Neuron (in vitro differentiated cells): ENCODE measurements at regions not wholly inside any gene's neighbourhood (a gene's known extent, or its start where the extent isn't known, plus 50 kb on each side); places are given as distances from the start of the nearest gene placed in this dataset.

Source experiments
- H2AFZ ChIP-seq: one replicate; pipeline ENCODE4 v1.6.1; 2013; ENCODE audit warnings: low read depth, mild to moderate bottlenecking, inconsistent platforms, low read length, moderate library complexity
- H3K27me3 ChIP-seq: one replicate; pipeline ENCODE4 v1.6.1; 2013; ENCODE audit warnings: low read length; ENCODE audit not compliant: insufficient read depth
- H3K36me3 ChIP-seq: one replicate; pipeline ENCODE4 v1.6.1; 2013; ENCODE audit warnings: low read length; ENCODE audit not compliant: insufficient read depth
- H3K4me1 ChIP-seq: one replicate; pipeline ENCODE4 v1.6.1; 2013; ENCODE audit warnings: low read length; ENCODE audit not compliant: insufficient read depth
- H3K4me3 ChIP-seq: 2 replicates; pipeline ENCODE4 v1.5.1; 2013; ENCODE audit warnings: mild to moderate bottlenecking, low read length, moderate library complexity
- H3K9me3 ChIP-seq: one replicate; pipeline ENCODE4 v1.6.1; 2013; ENCODE audit warnings: low read length

DNA sequence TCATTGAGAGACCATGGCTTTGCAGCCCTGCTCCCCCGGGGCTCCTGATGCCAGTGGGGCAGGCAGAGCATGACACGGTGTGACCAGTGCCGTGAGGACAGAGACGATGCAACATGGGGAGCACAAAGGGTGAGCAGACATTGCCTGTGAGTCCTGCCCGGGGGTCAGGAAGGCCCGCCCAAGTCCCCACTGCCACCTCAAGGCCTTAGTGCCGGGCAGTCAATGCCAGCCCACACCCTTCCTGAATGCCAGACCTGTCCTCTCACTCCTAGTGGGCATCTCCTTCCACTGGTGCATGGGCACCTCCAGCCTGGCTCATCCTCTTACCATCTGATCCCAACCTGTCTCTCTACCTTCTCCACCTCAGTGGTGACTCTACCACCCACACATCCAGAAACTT is 157.9 kb upstream of the ZMIZ1 start:
- H3K4me3 ChIP-seq = no peak overlapping the region
- no peaks in the 10 kb centered on the region for H3K9me3 ChIP-seq
- H2AFZ ChIP-seq = no peak overlapping the region
- no peaks in the 10 kb centered on the region for H3K27me3 ChIP-seq
- H3K4me1 ChIP-seq = peaks cover 60% of the 10 kb centered on the region
- no peaks in the 10 kb centered on the region for H3K36me3 ChIP-seq

DNA sequence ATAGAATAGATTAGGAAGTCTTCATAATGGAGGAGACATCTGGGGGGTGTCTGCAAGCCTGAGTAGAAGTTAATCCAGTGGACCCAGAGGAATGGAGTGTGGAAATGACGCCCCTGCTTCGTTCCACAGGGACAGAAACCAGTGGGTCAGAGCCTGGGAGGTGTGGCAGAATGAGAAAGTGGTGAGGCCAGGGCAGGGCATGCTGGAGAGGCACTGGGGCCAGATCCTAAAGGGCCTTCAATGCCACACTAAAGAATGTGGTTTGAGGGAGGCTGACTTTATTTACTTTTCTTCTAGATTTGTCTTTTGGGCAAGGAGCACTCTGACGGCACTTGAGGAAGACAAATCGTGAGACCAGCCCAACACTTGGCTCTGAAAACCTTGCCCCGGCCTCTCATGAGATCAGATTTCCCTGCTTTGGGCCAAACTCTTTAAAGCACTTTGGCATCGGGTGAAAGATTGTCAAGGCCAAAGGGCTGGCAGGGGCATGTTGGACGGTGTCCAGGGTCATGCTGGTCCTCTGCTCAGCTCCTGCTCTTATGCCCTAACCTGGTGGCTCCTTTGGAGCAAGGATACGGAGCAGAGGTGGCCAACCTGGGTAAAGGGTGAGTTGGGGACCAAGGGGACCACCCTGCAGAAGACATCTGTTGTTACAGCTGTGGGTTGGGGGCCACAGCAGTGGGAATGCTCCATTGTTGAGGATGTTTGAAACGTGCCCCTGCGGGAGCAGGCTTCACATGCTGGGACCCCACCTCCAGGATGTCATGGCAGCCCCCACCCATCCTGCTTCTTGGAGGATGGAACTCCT is 157.0 kb upstream of the ZMIZ1 start:
- H3K4me1 ChIP-seq = peaks cover 64% of the 10 kb centered on the region

DNA sequence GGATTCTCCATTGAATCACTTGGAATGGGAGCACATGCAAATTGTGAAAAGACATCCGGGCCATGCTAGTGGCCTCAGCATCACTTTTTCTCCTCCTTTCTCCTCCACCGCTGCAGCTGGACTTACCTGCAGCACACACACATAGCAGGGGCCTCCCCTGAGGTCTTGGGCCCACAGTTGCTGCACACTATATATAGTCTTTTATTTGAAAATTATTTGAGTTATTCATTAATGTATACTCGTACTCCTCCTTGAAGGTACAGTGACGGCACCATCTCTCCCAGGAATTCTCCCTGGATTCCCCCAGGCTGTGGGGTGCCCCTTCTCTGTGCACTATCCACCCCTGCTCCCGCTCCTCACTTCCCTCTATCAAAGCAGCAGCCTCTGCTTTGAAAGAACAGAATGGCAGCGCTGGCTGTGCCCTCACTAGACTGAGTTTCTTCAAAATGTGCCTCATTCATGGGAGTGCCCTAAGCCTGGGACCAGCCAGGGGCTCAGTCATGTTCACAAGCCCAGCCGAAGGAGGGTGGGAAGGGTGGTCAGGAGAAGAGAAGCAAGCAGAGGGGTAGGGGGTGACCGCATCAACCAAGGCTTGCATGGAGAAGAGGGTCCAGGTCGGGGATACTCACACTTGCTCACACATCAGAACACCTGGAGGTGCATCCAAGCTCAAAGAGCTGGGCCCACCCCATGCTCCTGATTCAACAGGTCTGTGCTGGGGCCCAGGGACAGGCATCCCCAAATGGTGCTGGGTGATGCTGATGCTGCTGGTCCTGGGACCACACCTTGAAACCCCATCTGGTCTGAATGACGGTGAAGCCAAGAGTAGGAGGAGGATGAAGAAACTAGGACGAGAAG is 156.2 kb upstream of the ZMIZ1 start:
- H3K4me3 ChIP-seq = no peak overlapping the region
- no peaks in the 10 kb centered on the region for H3K27me3 ChIP-seq
- no peaks in the 10 kb centered on the region for H3K9me3 ChIP-seq
- no peaks in the 10 kb centered on the region for H3K36me3 ChIP-seq
- no peak overlapping the region for H2AFZ ChIP-seq
- peaks cover 61% of the 10 kb centered on the region for H3K4me1 ChIP-seq

More for the DNA sequence above, 157.0 kb upstream of the ZMIZ1 start:
- H3K27me3 ChIP-seq = no peaks in the 10 kb centered on the region
- no peaks in the 10 kb centered on the region for H3K36me3 ChIP-seq
- H2AFZ ChIP-seq = no peak overlapping the region
- no peaks in the 10 kb centered on the region for H3K9me3 ChIP-seq
- H3K4me3 ChIP-seq = no peak overlapping the region

DNA sequence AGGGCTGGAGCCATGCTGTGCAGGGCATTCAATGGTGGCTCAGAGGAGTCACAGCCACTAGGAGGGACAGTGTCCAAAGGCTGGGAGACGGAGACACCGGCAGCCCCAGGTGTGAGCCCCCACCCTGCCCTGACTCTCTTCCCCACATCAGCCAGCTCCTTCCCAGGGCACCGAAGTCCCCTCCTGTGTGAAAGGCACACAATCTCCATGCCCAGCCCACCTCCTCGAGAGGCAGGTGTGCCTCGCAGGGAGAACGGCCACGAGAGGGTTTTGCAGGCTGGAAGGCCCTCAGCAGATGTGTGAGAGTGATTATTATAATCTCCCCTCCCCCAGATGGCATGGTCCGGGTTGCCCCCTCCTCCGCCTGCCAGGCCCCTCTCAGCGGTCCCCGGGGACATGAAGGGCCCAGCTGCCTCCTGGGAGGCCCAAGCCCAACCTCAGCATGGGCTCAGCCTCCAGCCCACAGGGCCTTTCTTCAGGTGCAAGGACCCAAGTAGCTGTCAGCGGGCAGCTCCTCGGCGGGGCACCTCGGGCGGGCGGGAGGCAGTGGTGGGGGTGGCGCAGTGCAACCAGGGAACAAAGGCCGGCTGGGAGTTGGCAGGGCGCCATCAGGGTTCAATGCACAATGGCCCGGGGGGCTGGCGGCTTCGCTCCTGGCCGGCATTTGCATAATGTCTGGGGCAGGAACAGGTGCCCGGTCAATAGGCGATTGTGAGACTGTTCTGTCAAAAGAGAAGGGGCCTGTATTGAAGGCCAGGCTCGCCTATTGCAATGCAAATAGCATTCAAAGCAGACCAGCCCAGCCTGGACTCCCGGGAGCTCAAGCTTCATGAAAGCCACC is 155.3 kb upstream of the ZMIZ1 start:
- no peaks in the 10 kb centered on the region for H3K27me3 ChIP-seq
- H2AFZ ChIP-seq = no peak overlapping the region
- no peak overlapping the region for H3K4me3 ChIP-seq

DNA sequence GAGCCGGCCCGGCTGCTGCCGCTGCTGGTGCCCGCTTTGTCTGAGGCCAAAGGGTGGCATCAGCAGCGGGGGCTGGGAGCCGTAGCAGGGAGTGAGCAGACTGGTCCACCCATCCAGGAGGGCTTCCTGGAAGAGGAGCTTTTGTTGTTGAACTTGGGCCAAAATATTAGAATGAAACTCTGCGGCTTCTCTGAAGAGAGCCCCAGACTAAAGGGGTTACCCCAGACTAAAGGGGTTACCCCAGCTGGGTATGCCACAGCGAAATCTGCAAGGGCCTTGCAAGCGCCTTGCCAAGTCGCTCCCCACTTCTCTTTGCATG is 154.7 kb upstream of the ZMIZ1 start:
- Histone ChIP-seq H3K4me1 (peaks cover 50% of the 10 kb centered on the region), H2AFZ (no peak overlapping the region), H3K4me3 (no peak overlapping the region), H3K27me3 (no peaks in the 10 kb centered on the region), H3K9me3 (no peaks in the 10 kb centered on the region), H3K36me3 (no peaks in the 10 kb centered on the region)

More for the DNA sequence above, 155.3 kb upstream of the ZMIZ1 start:
- no peaks in the 10 kb centered on the region for H3K36me3 ChIP-seq
- no peaks in the 10 kb centered on the region for H3K9me3 ChIP-seq
- H3K4me1 ChIP-seq = peaks cover 55% of the 10 kb centered on the region

DNA sequence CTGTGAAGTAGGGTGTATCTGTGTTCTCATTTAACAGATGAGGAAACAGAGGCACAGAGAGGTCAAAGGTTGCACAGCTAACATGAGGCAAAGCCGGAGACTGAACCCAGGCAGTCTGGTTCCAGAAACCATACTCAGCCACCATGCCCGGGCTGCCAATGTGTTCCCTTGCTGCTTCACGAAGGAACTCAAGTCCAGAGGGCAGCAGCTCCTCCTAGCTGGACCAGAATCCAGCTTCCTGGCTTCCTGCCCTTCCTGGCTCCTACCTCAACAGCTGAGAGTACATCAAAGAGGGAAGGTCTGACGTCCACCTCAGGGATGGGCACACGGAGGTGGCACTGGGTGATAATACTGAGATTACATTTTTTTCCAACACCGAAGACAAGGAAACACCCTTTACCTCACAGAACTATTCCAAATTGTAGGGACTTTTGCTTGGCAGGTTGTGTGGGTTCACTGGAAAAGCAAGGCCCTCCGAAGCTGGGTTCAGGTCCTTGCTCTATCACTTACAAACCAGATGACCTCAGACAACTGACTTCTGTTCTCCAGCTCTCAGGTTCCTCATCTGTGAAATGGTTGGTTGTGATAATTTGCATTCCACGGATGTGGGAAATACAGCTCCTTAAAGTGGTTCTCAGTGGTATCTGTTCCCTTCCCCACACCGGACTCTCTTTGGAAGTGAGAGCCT is 154.1 kb upstream of the ZMIZ1 start:
- H3K27me3 ChIP-seq = no peaks in the 10 kb centered on the region
- no peak overlapping the region for H3K4me3 ChIP-seq
- H3K9me3 ChIP-seq = no peaks in the 10 kb centered on the region
- H3K36me3 ChIP-seq = no peaks in the 10 kb centered on the region
- no peak overlapping the region for H2AFZ ChIP-seq
- peaks cover 43% of the 10 kb centered on the region for H3K4me1 ChIP-seq

DNA sequence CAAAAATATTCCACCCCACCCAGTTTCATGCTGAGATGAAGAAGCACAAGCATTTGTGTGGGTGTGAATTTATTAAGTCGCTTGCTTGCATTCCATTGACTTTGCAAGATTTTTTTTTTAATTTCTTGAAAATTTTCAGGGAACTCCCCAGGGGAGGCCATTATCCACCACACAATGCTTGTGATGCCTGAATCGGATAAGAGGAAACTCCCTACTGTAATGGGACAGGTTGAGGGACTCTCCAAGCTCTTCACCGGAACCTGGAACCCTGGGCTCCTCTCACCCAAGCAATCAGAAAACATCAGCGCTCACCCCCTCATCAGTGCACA is 153.6 kb upstream of the ZMIZ1 start:
- Histone ChIP-seq H2AFZ (no peak overlapping the region), H3K27me3 (no peaks in the 10 kb centered on the region), H3K9me3 (no peaks in the 10 kb centered on the region), H3K4me3 (no peak overlapping the region), H3K36me3 (no peaks in the 10 kb centered on the region), H3K4me1 (peaks cover 43% of the 10 kb centered on the region)

DNA sequence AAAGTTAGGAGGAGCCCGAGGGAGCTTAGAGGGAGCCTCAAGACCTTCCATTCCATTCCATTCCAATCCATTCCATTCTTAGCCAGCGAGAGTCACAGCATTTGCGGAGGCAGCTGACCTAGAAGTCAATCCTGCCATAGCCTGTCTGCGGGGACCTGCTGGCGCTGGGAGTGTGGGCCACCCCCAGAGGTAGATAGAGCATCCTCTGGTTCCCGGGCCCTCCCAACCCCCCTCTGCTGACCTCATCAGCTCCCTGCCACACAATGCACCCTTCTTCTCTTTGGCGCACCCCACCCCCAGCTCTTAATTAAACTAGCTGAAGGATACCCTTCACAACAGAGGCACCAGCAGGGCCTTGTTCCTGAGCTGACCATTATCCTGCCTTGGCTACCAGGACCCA is 152.5 kb upstream of the ZMIZ1 start:
- no peak overlapping the region for H2AFZ ChIP-seq
- H3K9me3 ChIP-seq = no peaks in the 10 kb centered on the region
- peaks cover 43% of the 10 kb centered on the region for H3K4me1 ChIP-seq
- H3K36me3 ChIP-seq = no peaks in the 10 kb centered on the region
- no peak overlapping the region for H3K4me3 ChIP-seq
- H3K27me3 ChIP-seq = no peaks in the 10 kb centered on the region

DNA sequence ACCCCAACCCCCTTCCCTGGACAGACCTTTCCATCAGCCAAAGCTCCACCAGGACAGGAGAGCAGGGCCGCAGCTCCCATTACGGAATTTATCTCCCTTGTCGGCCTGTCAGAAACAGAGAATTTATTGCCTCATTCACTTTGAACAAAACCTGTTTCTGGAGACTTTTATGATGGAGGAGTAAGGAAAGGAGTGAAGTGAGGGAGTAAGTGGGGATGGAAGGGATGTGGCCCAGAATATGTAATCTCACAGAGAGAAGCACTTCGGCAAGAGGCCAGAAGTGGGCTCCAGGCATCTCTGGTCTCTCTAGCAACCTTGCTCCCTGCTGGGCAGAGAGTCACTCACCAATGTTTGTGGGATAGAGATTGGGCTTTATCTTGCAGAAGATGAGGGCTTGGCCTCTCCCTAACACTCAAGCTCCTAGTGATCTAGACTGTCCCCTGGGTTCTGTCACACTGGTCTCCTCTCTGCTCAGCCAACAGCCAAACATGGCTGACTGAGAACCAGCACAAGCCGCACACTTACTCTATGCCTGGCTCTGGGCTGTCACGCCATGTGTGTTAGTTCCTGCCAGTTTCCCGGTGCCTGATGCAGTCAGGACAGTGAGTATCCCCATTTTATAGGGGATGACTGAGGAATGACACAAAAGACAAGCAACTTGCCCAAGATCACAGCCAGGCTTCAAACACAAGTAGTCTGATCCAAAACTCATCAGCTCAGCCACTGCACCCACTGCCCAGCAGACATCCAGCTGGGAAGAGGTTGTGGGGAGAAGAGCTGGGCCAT is 149.4 kb upstream of the ZMIZ1 start:
- peaks cover 27% of the 10 kb centered on the region for H3K4me1 ChIP-seq
- H2AFZ ChIP-seq = no peak overlapping the region
- no peaks in the 10 kb centered on the region for H3K36me3 ChIP-seq
- H3K4me3 ChIP-seq = no peak overlapping the region
- no peaks in the 10 kb centered on the region for H3K27me3 ChIP-seq
- no peaks in the 10 kb centered on the region for H3K9me3 ChIP-seq

DNA sequence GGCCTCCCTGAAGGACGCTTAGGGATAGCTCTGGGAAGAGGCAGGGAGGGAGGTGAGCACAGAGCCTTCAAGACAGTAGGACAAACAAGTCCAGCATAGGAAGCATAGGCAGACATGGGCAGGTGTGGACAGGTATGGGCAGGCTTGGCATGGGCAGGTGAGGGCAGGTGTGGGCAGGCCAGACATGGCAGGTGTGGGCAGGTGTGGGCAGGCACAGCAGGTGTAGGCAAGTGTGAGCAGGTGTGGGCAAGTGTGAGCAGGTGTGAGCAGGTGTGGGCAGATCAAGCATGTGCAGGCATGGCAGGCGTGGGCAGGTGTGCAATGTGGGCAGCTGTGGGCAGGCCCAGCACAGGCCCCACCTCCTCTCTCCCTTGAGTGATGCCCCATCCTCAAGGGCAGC is 148.8 kb upstream of the ZMIZ1 start:
- Histone ChIP-seq H3K4me1 (peaks cover 21% of the 10 kb centered on the region), H2AFZ (no peak overlapping the region), H3K4me3 (no peak overlapping the region), H3K9me3 (no peaks in the 10 kb centered on the region), H3K36me3 (no peaks in the 10 kb centered on the region), H3K27me3 (no peaks in the 10 kb centered on the region)

DNA sequence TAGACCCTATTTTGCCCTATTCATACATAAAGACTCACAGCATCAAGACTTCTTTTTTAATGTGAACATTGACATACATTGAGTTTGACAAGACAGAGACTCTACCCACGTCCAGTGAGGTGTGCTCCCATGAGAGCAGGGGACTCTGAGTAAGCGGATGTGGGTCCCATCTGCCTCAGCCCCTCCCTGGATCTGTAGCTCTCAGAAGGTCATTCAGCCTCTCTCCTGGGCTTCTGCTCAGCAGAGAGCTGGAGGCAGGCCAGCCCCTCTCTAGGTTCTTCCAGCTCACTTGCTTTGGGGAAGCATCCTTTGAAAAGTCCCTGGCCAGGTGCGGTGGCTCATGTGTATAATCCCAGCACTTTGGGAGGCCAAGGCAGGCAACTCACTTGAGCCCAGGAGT is 146.9 kb upstream of the ZMIZ1 start:
- Histone ChIP-seq H3K9me3 (no peaks in the 10 kb centered on the region), H3K4me1 (peaks cover 4% of the 10 kb centered on the region), H3K36me3 (no peaks in the 10 kb centered on the region), H2AFZ (no peak overlapping the region), H3K4me3 (no peak overlapping the region), H3K27me3 (peaks cover 10% of the 10 kb centered on the region)

DNA sequence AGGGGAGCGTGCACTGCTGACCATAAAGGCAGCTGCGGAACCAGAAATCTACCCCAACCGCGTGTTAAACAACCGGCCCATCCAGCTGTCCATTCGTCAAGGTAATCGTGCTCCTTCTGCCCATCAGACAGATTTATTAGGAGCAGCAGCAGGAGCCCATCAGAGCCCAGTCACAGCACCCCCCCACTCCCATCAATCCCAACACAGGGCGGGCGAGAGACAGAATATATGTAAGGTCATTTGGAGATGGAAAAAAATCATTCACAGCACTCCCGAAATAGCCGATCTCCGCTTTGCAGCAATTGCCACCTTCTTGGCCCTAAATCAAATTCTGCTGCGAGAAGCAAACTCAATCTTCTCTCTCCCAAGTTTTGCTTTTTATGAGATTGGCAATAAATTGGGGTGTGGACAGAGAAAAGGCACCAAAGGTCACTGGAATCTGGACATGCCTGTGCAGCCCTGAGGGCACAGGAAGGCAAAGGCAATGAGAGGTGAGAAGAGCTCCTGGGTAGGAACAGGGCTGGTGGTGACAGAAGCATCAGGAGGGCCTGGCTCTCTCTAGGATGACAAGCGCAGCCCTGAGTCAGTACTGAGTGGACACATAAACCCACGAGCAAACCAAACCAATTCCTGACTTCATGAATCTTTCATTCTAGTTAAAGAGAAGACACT is 145.0 kb upstream of the ZMIZ1 start:
- Histone ChIP-seq H3K27me3 (peaks cover 10% of the 10 kb centered on the region), H2AFZ (no peak overlapping the region), H3K4me3 (no peak overlapping the region), H3K9me3 (no peaks in the 10 kb centered on the region), H3K36me3 (no peaks in the 10 kb centered on the region), H3K4me1 (no peaks in the 10 kb centered on the region)
